Endothelial cell of umbilical vein (primary cell): ENCODE measurements at regions not wholly inside any gene's neighbourhood (a gene's known extent, or its start where the extent isn't known, plus 50 kb on each side); places are given as distances from the start of the nearest gene placed in this dataset.

ENCODE experiments used
- CTCF ChIP-seq, 2 donors: IDR thresholded peaks; 1 replicate in 1 of 2; 2 replicates in 1 of 2; pipeline ENCODE4 v1.5.1; 2011; ENCODE audit warnings: low read length in 2 of 2, mild to moderate bottlenecking in 2 of 2, moderate library complexity in 2 of 2, control low read depth in 1 of 2, inconsistent platforms in 1 of 2, low read depth in 1 of 2; ENCODE audit not compliant: insufficient read depth in 1 of 2; ENCODE audit errors: extremely low read depth in 1 of 2
- EZH2 ChIP-seq: IDR thresholded peaks from 2 replicates; pipeline ENCODE4 v1.6.1; 2012; ENCODE audit warnings: borderline replicate concordance, low read depth, mild to moderate bottlenecking, moderate library complexity, low read length, inconsistent platforms; ENCODE audit not compliant: severe bottlenecking
- POLR2A ChIP-seq: IDR thresholded peaks from 2 replicates; pipeline ENCODE4 v1.6.1; 2012; ENCODE audit warnings: low read depth, mild to moderate bottlenecking, control low read depth, low read length

GRCh38 chr20:53741726-53742028, 148.0 kb upstream of the ZNF217 start:
- no peak for TF ChIP-seq EZH2
- no peak for TF ChIP-seq CTCF (IDR thresholded peaks at IDR 0.05; ENCODE audit: extremely low read depth in 1 of 2, insufficient read depth in 1 of 2, low read depth in 1 of 2, low read length in 2 of 2)
- TF ChIP-seq POLR2A, result no peak
